IMR-90 (cell line): ENCODE measurements at regions not wholly inside any gene's neighbourhood (a gene's known extent, or its start where the extent isn't known, plus 50 kb on each side); places are given as distances from the start of the nearest gene placed in this dataset.

Experiments
- ATAC-seq: fragments of 200-7000 bp; cut with Tn5 transposase; 2 replicates; pipeline ENCODE4 v1.9.1; 2020; ENCODE audit warnings: low read depth, mild to moderate bottlenecking, moderate library complexity
- BruUV-seq: library from RNA; stranded (reverse); fragments of 400-500 nt; replicated peaks from 2 replicates; lab custom pipeline; 2021; lab: Mats Ljungman, UMichigan
- CTCF ChIA-PET: fragments of 300-600 bp; formaldehyde crosslinking; extraction: SDS; loops from one replicate; lab custom pipeline; 2021; ENCODE audit warnings: antibody characterized with exemption; lab: Yijun Ruan, JAX
- POLR2A ChIA-PET: fragments of 300-600 bp; sonication (Branson Sonifier 250); formaldehyde crosslinking; loops from one replicate; lab custom pipeline; 2022; ENCODE audit warnings: antibody characterized with exemption; ENCODE audit not compliant: unreplicated experiment; lab: Charles Lee
- DNase-seq: peaks from one replicate; pipeline ENCODE4 v3.0.0; 2013
- H2AFZ ChIP-seq: replicated peaks from 2 replicates; pipeline ENCODE3; 2013; ENCODE audit warnings: low read length, mild to moderate bottlenecking; ENCODE audit not compliant: poor library complexity
- H2AK5ac ChIP-seq: 2 replicates; pipeline ENCODE4 v1.6.1; 2013; ENCODE audit warnings: low read depth, low read length, inconsistent platforms
- H2AK9ac ChIP-seq: replicated peaks from 2 replicates; pipeline ENCODE3; 2013; ENCODE audit warnings: mild to moderate bottlenecking, low read depth, low read length, moderate library complexity; ENCODE audit not compliant: poor library complexity
- H2BK120ac ChIP-seq: 2 replicates; pipeline ENCODE4 v1.6.1; 2013; ENCODE audit warnings: low read depth, low read length, inconsistent platforms
- H2BK15ac ChIP-seq: 3 replicates; pipeline ENCODE4 v1.6.1; 2013; ENCODE audit warnings: low read depth, low read length, inconsistent platforms
- H2BK20ac ChIP-seq: 2 replicates; pipeline ENCODE4 v1.6.1; 2013; ENCODE audit warnings: low read depth, mild to moderate bottlenecking, inconsistent platforms, low read length, moderate library complexity
- H2BK5ac ChIP-seq: 2 replicates; pipeline ENCODE4 v1.6.1; 2013; ENCODE audit warnings: mild to moderate bottlenecking, low read depth, low read length, inconsistent platforms; ENCODE audit not compliant: poor library complexity, severe bottlenecking
- H3K14ac ChIP-seq: replicated peaks from 2 replicates; pipeline ENCODE4 v1.6.1; 2013; ENCODE audit warnings: low read depth, low read length, inconsistent platforms
- H3K18ac ChIP-seq: 2 replicates; pipeline ENCODE4 v1.6.1; 2013; ENCODE audit warnings: low read depth, low read length, control low read depth
- H3K23ac ChIP-seq: 2 replicates; pipeline ENCODE4 v1.6.1; 2013; ENCODE audit warnings: low read depth, low read length, inconsistent platforms
- H3K27ac ChIP-seq: 2 replicates; pipeline ENCODE4 v1.5.1; 2013; ENCODE audit warnings: mild to moderate bottlenecking, control low read depth, low read length; ENCODE audit not compliant: insufficient read depth
- H3K27me3 ChIP-seq: 2 replicates; pipeline ENCODE4 v1.6.1; 2013; ENCODE audit warnings: low read length; ENCODE audit not compliant: control insufficient read depth, insufficient read depth
- H3K36me3 ChIP-seq: 2 replicates; pipeline ENCODE4 v1.6.1; 2013; ENCODE audit warnings: low read length, mixed read lengths; ENCODE audit not compliant: control insufficient read depth, insufficient read depth
- H3K4ac ChIP-seq: 2 replicates; pipeline ENCODE4 v1.6.1; 2013; ENCODE audit warnings: low read depth, low read length, inconsistent platforms
- H3K4me1 ChIP-seq: 2 replicates; pipeline ENCODE4 v1.6.1; 2013; ENCODE audit warnings: low read length, mixed read lengths; ENCODE audit not compliant: control insufficient read depth, insufficient read depth
- H3K4me2 ChIP-seq: 2 replicates; pipeline ENCODE4 v1.6.1; 2013; ENCODE audit warnings: low read depth, mild to moderate bottlenecking, control low read depth, low read length, moderate library complexity
- H3K4me3 ChIP-seq: 2 replicates; pipeline ENCODE4 v1.5.1; 2013; ENCODE audit warnings: low read depth, mild to moderate bottlenecking, control low read depth, low read length, moderate library complexity; ENCODE audit not compliant: insufficient read depth
- H3K56ac ChIP-seq: 2 replicates; pipeline ENCODE4 v1.6.1; 2013; ENCODE audit warnings: low read length, inconsistent platforms; ENCODE audit not compliant: insufficient read depth; ENCODE audit errors: extremely low read depth
- H3K79me1 ChIP-seq, 2 experiments: 2 replicates each; pipeline ENCODE4 v1.6.1; 2013; ENCODE audit warnings: low read length in 2 of 2, inconsistent platforms in 1 of 2, low read depth in 1 of 2
- H3K9ac ChIP-seq: 2 replicates; pipeline ENCODE4 v1.6.1; 2013; ENCODE audit warnings: low read depth, low read length, control low read depth
- H3K9me1 ChIP-seq: 2 replicates; pipeline ENCODE4 v1.6.1; 2013; ENCODE audit warnings: low read length, inconsistent platforms; ENCODE audit not compliant: insufficient read depth
- H3K9me3 ChIP-seq: 2 replicates; pipeline ENCODE4 v1.6.1; 2013; ENCODE audit warnings: low read length; ENCODE audit not compliant: control insufficient read depth, insufficient read depth
- H4K20me1 ChIP-seq: 2 replicates; pipeline ENCODE4 v1.6.1; 2013; ENCODE audit warnings: low read length, inconsistent platforms; ENCODE audit not compliant: insufficient read depth
- H4K5ac ChIP-seq: 2 replicates; pipeline ENCODE4 v1.6.1; 2013; ENCODE audit warnings: mild to moderate bottlenecking, low read depth, low read length, control low read depth
- H4K8ac ChIP-seq, 2 experiments: 2 replicates each; pipeline ENCODE4 v1.6.1; 2013; ENCODE audit warnings: low read depth in 2 of 2, low read length in 2 of 2, control low read depth in 1 of 2, inconsistent platforms in 1 of 2
- H4K91ac ChIP-seq: 2 replicates; pipeline ENCODE4 v1.6.1; 2013; ENCODE audit warnings: low read depth, low read length, inconsistent platforms; ENCODE audit not compliant: insufficient read depth
- BHLHE40 ChIP-seq: fragments of 150-350 bp; IDR thresholded peaks from 2 replicates; pipeline ENCODE4 v1.6.1; 2016; ENCODE audit warnings: mild to moderate bottlenecking, low read depth, low read length
- CEBPB ChIP-seq: IDR thresholded peaks from 2 replicates; pipeline ENCODE4 v1.6.1; 2012; ENCODE audit warnings: low read depth, low read length, improper control_type of control experiment
- CHD1 ChIP-seq: IDR thresholded peaks from 2 replicates; pipeline ENCODE4 v1.6.1; 2012; ENCODE audit warnings: low read depth, low read length, improper control_type of control experiment
- FOS ChIP-seq: fragments of 150-350 bp; IDR thresholded peaks from 2 replicates; pipeline ENCODE4 v1.6.1; 2016; ENCODE audit warnings: low read depth, low read length
- MAFK ChIP-seq: IDR thresholded peaks from 2 replicates; pipeline ENCODE4 v1.6.1; 2012; ENCODE audit warnings: low read depth, low read length, improper control_type of control experiment
- MAZ ChIP-seq: IDR thresholded peaks from 2 replicates; pipeline ENCODE4 v1.6.1; 2012; ENCODE audit warnings: low read depth, mild to moderate bottlenecking, low read length, improper control_type of control experiment, moderate library complexity, borderline replicate concordance
- MXI1 ChIP-seq: IDR thresholded peaks from 2 replicates; pipeline ENCODE4 v1.6.1; 2012; ENCODE audit warnings: low read depth, mild to moderate bottlenecking, low read length, moderate library complexity, borderline replicate concordance
- NFE2L2 ChIP-seq: fragments of 150-350 bp; IDR thresholded peaks from 2 replicates; pipeline ENCODE4 v1.6.1; 2016; ENCODE audit warnings: low read depth, mild to moderate bottlenecking, low read length
- POLR2A ChIP-seq: IDR thresholded peaks from 2 replicates; pipeline ENCODE4 v1.6.1; 2012; ENCODE audit warnings: mild to moderate bottlenecking, low read depth, low read length
- RAD21 ChIP-seq: IDR thresholded peaks from 2 replicates; pipeline ENCODE4 v1.6.1; 2012; ENCODE audit warnings: low read length, improper control_type of control experiment
- RCOR1 ChIP-seq: IDR thresholded peaks from 2 replicates; pipeline ENCODE4 v1.6.1; 2012; ENCODE audit warnings: mild to moderate bottlenecking, low read length, improper control_type of control experiment; ENCODE audit not compliant: insufficient replicate concordance
- RFX5 ChIP-seq: IDR thresholded peaks from 2 replicates; pipeline ENCODE4 v1.8.0; 2012; ENCODE audit warnings: low read depth, mild to moderate bottlenecking, low read length, moderate library complexity
- SMC3 ChIP-seq: fragments of 150-350 bp; IDR thresholded peaks from 2 replicates; pipeline ENCODE4 v1.6.1; 2016; ENCODE audit warnings: low read depth, mild to moderate bottlenecking, antibody characterized with exemption, low read length, moderate library complexity
- WGBS, 2 experiments: methylation state at CpG; one replicate each; pipeline versions ENCODE4 v1.1.5 to v1.1.7; 2013; ENCODE audit warnings: missing lambda C conversion rate in 2 of 2; ENCODE audit not compliant: insufficient read length in 1 of 2; ENCODE audit errors: extremely low coverage in 2 of 2; 5-methylcytosine and 5-hydroxymethylcytosine counted together
- dilution Hi-C: fragments of 300-500 bp; cut with HindIII; formaldehyde crosslinking; loops from one replicate; pipeline ENCODE4 v1.14.3; 2018; ENCODE audit warnings: low sequenced_read_pairs; ENCODE audit not compliant: unreplicated experiment
- in situ Hi-C: fragments of 300-500 bp; cut with MboI; formaldehyde crosslinking; loops from 3 replicates; pipeline ENCODE4 v1.14.3; 2019; ENCODE audit warnings: low sequenced_read_pairs, inconsistent platforms, mixed read lengths
- intact Hi-C: fragments of 100-400 bp; cut with micrococcal nuclease; formaldehyde crosslinking; loops from 2 replicates; pipeline ENCODE4 v1.10.0; 2022
- TF ChIP-seq, protein P1 (sequence below): fragments of 150-350 bp; IDR thresholded peaks from 2 replicates; pipeline ENCODE4 v1.6.1; 2016; ENCODE audit warnings: low read depth, mild to moderate bottlenecking, low read length, moderate library complexity, borderline replicate concordance

DNA sequence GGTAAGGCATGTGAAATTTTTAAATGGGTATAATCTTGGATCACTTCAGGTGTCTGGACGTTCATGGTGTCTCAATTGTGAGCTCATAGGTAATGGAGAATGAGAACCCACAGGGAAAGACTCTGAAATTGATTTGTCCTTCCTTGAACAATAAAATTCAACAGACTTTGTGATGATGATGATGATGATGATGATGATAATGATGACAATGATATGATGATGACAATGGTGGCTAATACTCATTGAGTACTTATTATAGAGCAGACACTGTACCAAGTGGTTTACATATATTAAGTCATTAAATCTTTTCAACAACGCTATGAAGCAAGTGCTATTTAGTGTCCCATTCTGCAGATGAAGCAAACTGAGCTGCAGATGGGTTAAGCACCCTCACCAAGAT, 86.6 kb upstream of the BDNF start:
- WGBS, 2 experiments, result 17% methylated on average over 1 of the region's 2 CpGs; no CpG with 5 or more reads in 1 of the 2 experiments

More for the DNA sequence above, 86.6 kb upstream of the BDNF start:
- Histone ChIP-seq H3K36me3 (no peaks in the 10 kb centered on the region), H2BK5ac (no peak overlapping the region), H4K20me1 (no peaks in the 10 kb centered on the region), H3K23ac (no peak overlapping the region), H2BK15ac (no peak overlapping the region), H2AFZ (no peak overlapping the region), H2BK120ac (no peak overlapping the region), H3K4ac (no peak overlapping the region), H4K8ac (no peak overlapping the region), H3K4me3 (no peak overlapping the region), H2BK20ac (no peak overlapping the region), H3K14ac (no peak overlapping the region), H3K56ac (no peak overlapping the region), H3K79me1 (no peaks in the 10 kb centered on the region), H2AK5ac (no peak overlapping the region), H4K5ac (no peak overlapping the region), H3K4me2 (no peak overlapping the region), H3K27me3 (no peaks in the 10 kb centered on the region), H3K9me1 (no peaks in the 10 kb centered on the region), H2AK9ac (no peak overlapping the region), H3K27ac (no peak overlapping the region), H4K91ac (no peak overlapping the region), H3K9me3 (no peaks in the 10 kb centered on the region; the same call in none of the 2 replicates), H3K9ac (no peak overlapping the region), H3K4me1 (no peaks in the 10 kb centered on the region), H3K18ac (no peak overlapping the region)
- ChIA-PET POLR2A (no interaction called here), CTCF (no interaction called here)
- no peak for DNase-seq
- intact Hi-C loops (no loop called here), dilution Hi-C loops (no loop called here), in situ Hi-C loops (no loop called here)
- BruUV-seq, result no TSS peak
- TF ChIP-seq SMC3 (no peak), MXI1 (no peak), RFX5 (no peak), MAFK (no peak), RCOR1 (no peak), NFE2L2 (no peak), FOS (no peak), POLR2A (no peak), CHD1 (no peak), BHLHE40 (no peak), CEBPB (no peak), MAZ (no peak), RAD21 (no peak)
- TF ChIP-seq, protein P1, sequence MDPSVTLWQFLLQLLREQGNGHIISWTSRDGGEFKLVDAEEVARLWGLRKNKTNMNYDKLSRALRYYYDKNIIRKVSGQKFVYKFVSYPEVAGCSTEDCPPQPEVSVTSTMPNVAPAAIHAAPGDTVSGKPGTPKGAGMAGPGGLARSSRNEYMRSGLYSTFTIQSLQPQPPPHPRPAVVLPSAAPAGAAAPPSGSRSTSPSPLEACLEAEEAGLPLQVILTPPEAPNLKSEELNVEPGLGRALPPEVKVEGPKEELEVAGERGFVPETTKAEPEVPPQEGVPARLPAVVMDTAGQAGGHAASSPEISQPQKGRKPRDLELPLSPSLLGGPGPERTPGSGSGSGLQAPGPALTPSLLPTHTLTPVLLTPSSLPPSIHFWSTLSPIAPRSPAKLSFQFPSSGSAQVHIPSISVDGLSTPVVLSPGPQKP, result no peak
- no peak for ATAC-seq
